Hematopoietic multipotent progenitor cell treated with erythropoietin and hydrocortisone succinate and interleukin-3 and kit ligand, for 17 days (in vitro differentiated cells): ENCODE measurements at regions not wholly inside any gene's neighbourhood (a gene's known extent, or its start where the extent isn't known, plus 50 kb on each side); places are given as distances from the start of the nearest gene placed in this dataset.

Source experiments
- DNase-seq: peaks from one replicate; pipeline ENCODE4 v3.0.0-alpha.2; 2015; ENCODE audit warnings: low spot score

DNA sequence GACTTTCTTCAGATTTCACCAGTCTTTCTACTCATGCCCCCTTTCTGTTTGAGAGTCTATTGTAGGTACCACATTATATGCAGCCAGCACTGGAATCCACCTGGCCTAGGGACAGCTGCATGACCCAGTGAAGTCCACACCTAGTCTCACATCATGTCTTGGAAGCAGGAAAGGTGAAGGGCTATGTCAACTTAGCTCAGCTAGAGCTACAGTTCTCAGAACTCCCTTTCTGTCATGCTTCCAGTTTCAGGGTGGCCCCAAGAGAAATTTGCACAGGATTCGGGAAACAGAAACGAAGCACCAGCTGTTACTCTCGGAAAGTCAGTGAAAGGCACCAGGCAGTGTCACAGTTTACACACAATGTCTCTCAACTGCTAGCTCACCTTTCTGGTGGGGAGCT lies 51.6 kb upstream of the NLRP1 start:
- DNase-seq = no peak

GRCh38 chr17:5638596-5638995 lies 54.3 kb upstream of the NLRP1 start:
- DNase-seq = no peak

GRCh38 chr17:5640726-5641125 lies 56.4 kb upstream of the NLRP1 start:
- no peak for DNase-seq

DNA sequence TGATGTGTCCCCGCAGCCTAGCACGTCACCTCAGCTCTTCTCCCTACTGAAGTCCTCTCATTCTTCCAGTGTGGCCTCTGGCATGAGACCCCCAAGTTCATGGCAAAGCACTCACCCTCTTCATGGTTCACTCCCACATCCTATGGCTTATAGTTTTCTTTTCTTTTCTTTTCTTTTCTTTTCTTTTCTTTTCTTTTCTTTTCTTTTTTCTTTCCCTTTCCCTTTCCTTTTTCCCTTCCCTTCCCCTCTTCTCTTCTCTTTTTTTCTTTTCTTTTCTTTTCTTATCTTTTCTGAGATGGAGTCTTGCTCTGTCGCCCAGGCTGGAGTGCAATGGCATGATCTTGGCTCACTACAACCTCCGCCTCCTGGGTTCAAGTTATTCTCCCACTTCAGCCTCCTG lies 58.4 kb upstream of the NLRP1 start:
- no peak for DNase-seq

- DNase-seq = no peak
Measured at GRCh38 chr17:5644065-5644464, 59.8 kb upstream of the NLRP1 start.

- no peak for DNase-seq
Measured at GRCh38 chr17:5651348-5651747, 67.0 kb upstream of the NLRP1 start.

DNA sequence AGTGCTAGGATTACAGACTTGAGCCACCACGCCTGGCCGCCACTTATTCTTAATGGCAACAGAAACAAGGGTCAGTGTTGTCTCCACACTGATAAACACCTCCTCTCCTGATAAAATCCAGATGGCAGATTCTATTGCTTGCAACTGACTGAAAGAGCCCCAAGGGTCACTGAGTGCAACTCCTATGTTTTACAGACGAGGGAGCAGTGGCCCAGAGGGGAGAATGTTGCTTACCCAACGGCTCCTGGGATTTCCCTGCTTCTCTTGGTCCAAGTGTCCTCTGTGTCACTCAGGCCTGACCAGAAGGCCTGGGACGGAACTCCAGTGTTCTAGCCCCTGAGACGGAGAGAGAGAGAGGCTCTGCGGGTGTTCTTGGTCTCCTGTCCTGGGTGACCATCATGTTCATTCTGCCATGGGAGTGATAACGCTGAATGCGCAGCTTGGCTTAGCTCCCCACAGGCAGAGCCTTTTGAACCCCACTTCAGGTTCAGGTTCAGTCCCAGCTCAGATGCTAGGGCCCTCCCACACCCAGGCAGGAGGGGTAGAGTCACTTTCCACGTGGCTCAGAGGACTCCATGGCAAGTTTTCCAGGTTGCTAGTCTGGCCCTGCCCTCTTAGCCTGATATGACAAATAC lies 77.3 kb upstream of the NLRP1 start:
- no peak for DNase-seq

DNA sequence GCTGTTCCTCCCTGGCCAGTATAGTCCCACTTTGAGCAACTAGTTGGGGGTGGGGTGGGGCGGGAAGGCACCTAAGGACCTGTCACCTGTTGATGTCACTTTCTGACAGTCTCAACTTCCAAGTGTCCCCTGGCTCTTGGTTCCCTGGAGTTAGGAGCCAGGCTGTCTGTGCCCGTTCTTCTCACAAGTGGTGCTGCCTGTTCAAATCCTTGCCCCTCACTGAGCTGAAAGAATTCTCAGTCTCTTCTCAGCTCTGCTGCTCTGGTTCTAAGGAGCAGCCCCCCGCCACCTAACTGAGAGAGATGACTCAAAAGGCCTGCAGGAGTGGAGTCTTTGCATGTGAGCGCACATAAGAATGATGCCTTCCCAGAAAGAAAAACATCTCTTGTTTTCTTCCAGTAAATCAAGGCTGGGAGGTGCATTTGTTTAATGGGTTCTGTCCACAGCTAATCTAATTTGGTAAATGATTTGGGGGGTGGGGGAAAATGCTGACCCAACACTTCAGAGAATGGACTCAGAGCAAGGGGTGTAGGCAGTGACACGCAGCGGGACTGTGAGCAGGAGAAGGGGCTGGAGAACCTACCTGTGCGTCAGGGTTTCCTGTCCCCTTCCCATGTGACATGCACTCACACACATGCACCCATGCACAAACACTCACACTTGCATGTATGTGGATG lies 78.2 kb upstream of the NLRP1 start:
- no peak for DNase-seq

DNA sequence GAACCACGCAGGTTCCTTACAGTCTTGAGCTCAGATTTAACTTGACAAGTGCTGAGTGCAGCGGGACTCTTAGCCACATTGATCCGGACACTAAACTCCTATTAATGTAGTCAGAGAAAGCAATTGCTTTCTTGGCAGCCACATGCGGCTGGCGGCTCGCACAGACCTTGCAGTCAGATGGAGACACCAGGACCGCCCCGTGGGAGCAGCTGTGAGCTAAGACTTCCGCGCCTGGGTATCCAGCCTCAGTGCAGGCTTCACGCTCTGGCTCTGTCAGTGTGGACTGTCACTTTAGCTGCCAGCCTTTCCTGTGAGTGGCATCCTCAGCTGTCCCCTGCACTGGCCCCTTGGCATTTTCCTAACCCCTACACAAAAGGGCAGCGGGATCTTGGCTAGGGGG lies 80.9 kb upstream of the NLRP1 start:
- no peak for DNase-seq

DNA sequence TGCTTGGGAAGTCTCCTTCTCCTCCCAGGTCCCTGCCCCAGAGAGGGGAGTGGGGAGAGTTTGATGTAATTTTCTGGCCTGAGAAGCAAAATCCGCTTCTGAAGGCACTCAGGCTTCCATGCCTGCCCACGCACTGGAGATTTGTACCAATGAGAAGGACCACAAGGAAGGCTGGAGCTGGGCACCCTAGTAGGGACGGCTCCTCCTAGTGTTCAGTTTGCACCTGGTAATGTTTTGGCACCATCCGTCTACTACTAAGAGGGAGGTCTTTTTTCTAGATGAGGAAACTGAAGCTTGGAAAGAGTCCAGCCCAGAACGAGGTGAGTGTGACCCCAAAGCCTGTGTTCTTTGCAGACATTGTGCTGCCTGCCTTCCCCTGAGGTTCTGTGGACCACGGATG lies 83.6 kb upstream of the NLRP1 start:
- no peak for DNase-seq

- DNase-seq = no peak
Measured at GRCh38 chr17:5668557-5669138, 84.3 kb upstream of the NLRP1 start.

DNA sequence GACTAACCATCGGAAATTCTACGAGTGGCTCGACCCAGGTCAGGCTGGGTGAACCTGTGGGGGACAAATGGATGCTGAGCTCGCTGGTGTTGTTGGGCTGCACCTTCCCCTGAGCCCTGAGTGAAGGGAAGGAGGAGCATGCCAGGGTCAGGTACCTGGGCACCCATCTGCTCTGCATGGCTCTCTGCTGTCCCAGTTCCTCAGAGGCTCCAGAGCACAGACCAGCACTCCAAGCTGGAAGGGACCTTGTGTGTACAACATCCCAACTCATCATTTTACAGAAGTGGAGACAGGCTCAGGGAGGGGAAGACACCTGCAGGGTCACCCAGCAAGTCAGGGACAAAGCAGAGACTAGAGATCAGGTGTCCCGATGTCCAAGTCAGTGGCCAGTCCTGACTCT lies 84.9 kb upstream of the NLRP1 start:
- DNase-seq = no peak

- no peak for DNase-seq
Measured at GRCh38 chr17:5672141-5672540, 87.8 kb upstream of the NLRP1 start.

DNA sequence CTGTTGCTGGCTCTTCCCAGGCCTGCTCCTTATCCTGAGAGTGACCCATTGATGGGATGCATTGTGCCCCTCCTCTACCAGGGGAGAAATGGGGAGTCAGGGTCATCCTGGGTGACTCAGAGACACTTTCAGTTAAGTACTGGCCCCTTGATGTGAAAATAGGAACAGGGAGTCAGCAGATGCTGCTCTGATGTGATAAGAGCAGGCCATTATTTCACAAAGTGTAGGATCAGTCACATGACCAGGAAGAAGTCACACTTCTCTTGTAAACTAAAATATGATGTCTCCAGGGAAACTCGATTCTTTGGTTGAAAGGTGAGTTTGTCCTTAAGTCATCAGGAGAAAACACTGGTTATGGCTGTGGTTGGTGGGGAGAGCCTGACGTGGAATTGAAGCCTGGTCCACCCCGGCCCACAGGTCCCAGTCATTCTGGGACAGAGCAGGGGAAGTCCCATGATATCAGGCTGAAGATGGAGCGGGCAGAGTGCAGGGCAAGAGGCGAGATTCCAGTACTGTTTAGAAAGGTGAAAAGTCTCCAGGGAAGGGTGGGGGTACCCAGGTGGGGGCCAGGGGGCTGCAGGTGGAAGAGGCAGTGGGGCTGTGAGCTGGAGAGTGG lies 88.6 kb upstream of the NLRP1 start:
- DNase-seq = no peak

DNA sequence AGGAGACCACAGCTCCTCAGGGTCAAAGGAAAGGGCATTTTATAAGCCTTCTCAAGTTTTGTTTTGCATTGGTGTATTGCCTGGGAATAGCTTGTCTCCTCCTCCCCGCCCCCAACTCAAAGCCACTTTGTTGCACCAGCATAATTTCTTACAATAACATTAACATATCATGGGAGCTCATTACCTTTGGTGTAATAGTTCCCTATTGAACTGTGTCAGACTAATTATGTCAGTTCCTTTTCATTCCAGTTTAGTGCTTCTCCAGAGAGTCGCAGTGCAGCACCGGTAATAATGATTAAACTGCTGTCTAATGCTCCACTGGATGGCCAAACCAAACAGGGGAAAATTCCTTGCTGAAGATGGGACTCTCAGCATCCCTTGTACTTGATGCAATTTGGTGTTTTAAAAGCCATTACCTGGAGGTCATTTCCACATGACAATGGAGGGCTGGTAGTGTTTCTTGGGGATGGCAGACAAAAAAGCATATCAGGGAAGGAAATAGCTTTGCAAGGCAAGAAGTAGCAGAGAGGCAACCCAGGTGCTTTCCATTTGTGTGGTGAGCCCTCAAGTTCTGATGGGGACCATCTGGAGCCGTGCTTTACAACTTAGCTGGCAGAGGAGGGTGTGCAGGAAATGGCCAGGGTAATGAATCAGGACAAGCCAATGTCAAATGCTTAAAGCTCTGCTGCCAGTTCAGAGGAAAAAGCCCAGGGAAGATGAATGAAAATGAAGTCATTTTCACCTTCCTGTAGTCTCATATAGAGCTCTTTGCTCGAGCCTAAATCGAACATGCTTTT lies 91.5 kb upstream of the NLRP1 start:
- DNase-seq = no peak

DNA sequence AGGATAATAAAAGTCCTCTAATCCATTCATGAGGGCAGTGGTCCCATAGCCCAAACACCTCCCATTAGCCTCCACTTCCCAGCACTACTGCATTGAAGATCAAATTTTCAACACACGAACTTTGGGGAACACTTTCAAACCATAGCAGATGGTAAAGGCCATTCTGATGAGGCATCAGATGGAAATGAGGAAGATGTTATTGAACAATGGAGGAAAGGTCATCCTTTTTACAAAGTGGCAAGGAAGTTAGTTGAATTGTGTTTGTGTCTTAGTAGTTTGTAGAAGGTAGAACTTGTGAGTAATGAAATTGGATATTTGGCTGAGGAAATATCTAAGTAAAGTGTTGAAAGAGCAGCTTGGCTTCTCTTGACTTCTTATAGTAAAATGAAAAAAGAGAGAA lies 93.3 kb upstream of the NLRP1 start:
- DNase-seq = no peak

- no peak for DNase-seq
Measured at GRCh38 chr17:5678171-5678570, 93.9 kb upstream of the NLRP1 start.

DNA sequence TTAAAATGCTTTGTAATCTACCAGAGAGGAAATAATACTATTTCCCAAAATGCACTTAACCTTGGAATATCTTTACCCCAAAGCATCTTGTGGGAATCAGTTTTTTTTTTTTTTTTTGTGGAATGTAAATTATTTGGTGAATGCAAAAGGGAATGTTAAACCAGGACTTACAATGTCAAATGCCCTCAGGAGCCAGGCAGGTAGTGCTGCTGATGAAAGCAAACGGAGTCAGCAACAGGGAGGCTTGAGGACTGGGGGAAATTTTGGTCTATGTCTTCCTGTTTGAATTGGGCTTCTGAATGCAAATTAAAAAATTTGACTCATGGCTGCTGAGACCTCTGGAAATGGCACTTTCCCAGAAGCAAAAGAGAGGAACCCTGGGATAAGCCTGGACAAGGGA lies 96.5 kb upstream of the NLRP1 start:
- DNase-seq = no peak

DNA sequence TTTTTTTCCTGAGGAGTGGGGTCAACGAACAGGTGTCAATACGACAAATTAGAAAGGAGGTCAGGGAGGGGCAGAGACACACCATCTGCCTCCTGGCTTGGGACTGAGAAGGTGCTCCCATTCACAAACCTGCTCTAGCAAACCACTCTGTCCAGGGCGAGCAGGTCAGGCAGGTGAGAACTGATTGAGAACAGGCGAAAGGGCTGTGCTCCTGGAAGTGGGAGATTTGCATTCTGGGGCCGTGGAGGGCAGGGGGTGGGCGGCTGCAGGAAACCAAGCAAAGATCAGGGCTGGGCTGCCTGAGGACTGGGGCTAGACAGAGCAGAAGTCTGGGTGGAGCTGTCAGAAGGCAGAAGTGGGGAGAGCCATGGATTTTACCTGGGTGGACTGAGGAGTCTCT lies 98.9 kb upstream of the NLRP1 start:
- DNase-seq = no peak

DNA sequence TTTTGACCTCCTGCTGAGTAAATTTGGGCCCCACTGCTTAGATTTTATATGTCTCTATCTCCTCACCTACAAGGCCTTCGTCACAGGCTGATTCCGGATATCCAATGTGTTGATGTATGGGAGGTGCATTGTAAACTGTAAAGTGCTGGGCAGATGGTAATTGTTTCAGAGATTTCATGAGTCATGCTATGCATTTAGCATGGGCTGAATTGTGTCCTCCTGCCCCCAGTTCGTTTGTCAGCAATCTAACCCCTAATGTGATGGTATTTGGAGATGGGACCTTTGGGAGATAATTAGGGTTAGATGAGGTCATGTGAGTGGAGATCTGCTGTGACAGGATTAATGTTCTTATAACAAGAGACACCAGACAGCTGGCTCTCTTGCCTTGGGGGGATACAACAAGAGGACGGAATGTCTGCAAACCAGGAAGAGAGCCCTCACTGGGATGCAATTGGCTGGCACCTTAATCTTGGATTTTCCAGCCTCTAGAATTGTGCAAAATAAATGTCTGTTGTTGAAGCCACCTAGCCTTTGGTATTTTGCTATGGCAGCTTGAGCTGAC lies 101.8 kb upstream of the NLRP1 start:
- DNase-seq = no peak

GRCh38 chr17:5687646-5688045 lies 103.3 kb upstream of the NLRP1 start:
- DNase-seq = no peak

DNA sequence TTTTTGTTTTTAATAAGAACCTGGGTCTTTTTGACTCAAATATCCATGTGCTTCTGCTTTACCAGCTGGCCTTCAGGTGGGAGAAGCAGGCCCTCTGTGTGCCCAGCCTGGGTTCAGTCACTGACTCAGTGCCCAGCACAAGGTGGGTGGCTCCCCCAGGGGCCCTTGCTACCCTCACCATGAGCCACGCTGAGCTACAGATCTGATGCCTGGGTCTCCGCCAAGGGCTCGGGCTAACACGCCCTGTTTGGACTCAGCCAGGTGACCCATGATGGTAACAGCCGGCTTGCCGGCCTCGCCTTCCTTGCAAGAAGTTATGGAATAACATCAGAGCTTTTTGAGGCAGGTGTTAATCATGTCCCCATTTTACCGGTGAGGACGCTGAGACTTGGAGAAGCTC lies 109.5 kb upstream of the NLRP1 start:
- DNase-seq = no peak
